GM19467 (cell line): ENCODE measurements at regions not wholly inside any gene's neighbourhood (a gene's known extent, or its start where the extent isn't known, plus 50 kb on each side); places are given as distances from the start of the nearest gene placed in this dataset.

Source experiments
- ATAC-seq: cut with Tn5 transposase; IDR thresholded peaks from one replicate; pipeline ENCODE4 v1.9.1; 2021; ENCODE audit warnings: mild to moderate bottlenecking, moderate library complexity; ENCODE audit not compliant: unreplicated experiment

DNA sequence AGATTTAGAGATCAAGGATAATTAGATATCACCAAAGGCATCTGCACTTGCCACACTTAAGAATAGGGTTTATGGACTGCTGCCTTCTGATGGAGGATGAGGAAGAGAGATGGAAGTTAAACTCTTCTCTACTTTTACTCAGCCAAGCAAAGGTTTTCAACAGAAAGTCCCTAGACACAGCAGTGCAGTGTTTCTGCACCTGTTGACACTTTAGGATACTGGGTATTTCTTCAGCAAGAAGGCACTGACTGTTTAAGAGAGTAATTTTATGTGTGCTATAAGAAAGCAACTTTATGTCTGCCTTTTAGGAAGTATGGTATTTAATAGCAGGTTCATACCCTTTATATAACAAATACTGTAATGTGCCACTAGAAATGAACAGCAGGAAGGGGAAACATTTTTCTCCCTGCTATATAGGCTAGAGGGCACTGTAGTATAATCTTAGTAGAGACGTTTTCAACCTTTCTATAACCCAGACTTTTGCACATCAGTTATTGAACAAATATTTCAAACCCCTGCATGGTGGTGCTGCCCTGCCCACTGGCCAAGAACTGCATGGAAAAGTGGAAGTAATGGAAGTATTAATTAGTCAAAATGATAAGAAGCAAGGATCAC is 225.0 kb upstream of the GRIP1 start:
- ATAC-seq, result no peak

DNA sequence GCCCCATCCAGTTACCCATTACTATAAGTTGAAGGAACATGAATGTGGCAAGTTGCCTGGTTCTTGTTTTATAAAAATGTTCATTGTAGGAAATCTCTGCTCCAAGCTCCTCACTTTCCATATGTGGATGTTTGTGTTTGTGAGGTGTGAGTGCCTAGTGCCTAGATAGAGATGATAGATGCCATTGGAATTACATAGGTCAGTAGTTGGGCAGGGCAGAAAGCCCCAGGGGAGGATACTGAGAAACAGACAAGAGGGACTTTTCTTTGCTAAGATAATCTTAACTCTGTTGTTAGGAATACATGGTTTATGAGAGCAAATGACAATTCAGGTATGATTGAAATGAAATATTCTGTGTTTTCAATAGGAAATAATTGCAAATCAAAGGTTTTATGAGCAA is 226.3 kb upstream of the GRIP1 start:
- no peak for ATAC-seq

DNA sequence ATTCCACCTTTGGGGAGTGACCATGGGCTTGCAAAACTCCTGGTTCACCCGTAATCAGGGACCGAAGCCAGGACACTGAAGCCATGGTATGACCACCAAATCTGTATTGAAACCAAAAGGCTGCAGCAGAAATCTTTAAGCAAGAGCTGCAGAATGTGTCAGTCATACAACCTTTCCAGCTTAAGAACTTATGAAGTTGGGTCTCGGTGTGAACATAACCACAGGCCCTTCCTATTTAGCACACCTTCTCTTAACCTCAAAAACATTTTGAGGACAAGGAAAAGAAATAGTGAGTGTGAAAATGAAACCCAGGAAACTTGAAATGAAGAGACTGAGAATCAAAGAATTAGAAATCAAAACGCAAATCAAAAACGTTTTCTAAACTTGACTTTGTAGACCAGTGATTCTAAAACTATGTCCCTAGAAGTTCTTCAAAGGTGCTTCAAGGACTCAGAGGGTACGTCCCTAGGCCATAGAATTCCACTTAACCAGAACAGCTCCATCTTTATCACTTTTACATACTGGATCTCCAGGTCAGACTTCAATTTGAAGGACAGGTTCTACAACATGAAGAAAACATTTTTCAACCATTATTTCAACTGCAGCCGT is 231.6 kb upstream of the GRIP1 start:
- ATAC-seq, result no peak

DNA sequence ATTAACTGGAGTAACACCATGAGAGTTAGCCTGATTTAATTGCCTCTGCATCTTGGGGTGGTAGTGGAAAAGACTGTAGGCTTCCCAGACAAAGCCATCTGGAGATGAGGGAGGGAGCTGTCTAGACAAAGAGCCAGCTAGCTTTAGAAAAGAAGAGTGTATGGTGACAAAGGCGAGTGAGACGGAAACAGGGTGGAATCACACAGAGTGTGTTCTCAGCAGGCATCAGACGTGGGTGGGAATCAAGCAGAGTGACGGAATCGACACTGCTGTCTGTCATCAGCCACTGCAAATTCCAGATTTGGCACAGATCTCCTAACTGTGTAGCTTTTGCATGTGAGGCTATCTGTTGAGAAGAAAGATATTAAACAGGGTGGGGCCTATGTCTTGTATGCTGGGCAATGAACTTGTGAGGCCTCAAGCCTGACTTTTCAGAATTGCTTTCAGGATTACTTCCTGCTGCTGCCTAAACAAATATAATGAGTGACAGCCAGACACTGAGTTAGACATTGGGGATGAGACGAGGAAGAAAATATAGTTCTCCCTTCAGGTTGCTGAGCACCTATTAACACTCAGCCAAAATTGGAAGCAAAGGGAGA is 236.5 kb upstream of the GRIP1 start:
- ATAC-seq, result no peak

DNA sequence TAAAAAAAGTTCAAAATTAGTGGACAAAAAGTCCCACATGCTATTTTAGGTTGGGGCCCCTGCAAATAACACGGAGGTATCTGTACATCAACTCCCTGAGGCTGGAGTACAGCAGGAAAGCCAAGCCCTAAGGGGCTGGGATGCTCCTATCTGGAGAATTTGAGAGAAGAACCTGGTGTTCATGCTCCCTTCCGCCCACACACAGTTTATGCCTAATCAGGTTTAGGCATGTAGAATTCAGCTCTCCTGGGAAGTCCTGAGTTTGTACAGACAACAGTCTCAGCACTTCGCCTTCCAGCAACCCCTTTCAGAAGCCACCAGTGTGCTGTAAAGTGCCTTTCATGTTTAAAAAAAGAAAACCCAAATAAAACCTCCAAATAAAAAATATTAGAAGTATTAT is 237.3 kb upstream of the GRIP1 start:
- no peak for ATAC-seq

DNA sequence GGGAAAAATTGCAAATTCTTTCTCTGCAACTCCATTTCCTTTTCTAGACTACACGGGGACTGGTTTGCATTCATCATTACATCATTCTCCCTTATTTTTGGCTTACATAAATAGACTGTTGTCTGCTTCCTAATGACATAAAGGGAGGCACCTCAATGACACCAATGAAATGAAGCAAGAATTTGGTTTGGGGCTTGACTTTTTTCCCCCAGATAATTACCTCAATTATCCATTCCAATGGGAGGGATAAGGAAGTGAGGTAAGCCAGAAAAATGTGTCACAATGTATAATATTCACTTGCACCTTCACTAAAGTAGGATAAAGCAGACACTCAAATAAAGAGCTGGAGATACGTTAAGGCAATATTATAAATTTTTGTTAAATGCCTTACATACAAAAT is 240.6 kb upstream of the GRIP1 start:
- ATAC-seq, result no peak

DNA sequence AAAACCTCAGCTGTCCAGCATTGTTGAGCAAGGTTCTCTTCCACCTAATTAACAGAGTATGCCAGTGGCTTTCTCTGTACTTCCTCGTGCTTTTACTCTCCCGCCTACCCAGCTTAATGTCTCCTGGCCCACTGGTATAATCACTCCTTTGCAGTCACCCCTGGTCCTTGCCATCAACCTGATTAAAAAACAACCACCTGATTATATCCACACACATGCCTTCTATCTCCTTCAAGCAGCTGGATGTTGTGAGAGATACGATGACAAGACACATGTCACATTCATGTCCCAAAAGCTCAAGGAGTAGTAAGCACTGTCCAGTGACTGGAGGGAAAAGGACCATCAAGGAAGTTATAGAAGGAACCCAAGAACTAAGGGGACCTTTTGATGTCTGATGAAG is 241.3 kb upstream of the GRIP1 start:
- ATAC-seq, result no peak

DNA sequence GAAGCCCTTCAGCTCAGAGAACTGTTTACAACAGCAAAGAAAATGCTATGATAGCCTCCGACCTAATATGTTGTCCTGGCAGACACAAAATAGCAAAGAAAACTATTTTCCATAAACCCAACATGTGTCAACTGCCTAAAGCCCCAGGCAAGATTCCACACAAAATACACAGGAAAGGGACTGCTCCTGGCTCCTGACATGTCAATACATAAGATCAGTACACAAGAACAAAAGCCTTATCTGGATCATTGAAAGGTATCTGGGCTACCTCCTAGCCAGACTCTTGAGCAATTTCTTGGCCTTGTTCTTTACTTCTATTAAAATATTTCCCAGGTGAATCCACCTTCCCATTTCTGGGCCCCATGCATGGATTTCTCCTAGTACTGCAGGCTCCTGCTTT is 242.3 kb upstream of the GRIP1 start:
- ATAC-seq, result no peak

DNA sequence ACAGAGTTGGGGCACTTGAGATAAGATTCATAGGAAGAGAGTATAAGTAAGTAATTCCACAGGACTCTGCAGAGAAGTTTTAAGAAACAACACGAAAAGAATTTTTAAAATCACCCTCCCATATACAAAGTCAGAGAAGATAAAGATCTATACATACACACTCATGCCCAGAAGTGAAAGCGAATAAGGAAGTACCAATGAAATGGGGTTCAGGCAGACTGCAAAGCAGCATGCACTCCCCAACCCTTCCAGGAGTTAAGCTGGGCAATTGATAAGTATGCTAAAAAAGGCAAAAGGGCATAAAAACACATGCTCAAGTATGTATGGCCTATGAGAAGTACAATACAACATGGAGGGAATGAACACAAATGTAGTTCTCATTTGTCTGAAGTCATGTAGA is 246.2 kb upstream of the GRIP1 start:
- no peak for ATAC-seq

DNA sequence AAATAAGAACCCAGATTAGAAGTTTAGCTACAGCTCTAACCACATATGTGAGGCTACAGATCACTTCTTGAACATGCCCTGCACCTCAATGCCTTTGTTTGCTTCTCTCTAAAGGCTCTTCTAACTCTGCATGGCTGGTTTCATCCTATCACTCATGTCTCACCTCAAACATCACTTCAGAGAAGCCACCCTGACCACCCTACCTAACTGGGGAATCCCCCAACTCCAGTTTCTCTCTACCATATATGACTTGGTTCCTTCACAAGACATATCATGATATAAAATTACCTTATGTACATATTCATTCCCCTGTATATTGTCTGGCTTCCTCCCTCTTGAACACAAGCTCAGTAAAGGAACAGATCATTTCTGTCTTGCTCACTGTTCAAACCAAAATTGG is 250.2 kb upstream of the GRIP1 start:
- ATAC-seq, result no peak

DNA sequence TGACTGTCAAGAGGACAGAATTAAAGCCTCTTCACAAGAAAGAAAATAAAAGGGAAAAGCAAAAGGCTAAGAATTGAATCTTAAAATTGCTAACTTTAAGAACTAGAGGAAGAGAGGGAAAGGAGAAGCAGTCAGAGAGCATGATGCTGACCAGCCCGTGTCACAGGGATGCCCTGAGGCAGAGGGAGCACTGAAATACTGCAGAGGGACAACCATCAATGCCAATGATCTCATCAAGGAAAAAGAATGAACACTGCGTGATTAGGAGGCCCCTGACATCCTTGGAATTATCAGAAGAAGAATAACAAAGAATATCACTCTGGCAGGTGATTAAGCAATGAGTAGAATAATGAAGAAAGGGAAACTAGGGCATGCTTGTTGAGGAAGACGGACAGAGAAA is 252.2 kb upstream of the GRIP1 start:
- no peak for ATAC-seq

DNA sequence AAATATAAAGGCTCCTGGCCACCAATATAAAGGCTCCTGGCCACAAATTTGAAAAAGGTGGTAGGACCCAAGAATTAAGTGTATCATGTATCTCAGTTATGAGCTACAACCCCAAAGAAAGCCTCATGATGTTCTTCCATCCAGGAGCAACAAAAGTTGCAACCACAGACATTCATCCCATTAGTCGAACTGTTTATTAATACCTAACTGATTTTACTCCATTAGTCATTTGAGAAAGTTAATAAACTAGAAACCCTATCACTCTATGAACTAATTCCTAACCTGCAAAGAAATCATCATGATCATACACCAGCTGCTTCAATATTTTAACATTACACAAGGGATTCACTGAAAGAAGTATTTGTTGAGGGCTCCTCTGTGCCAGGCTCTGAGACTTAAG is 253.2 kb upstream of the GRIP1 start:
- ATAC-seq, result no peak

DNA sequence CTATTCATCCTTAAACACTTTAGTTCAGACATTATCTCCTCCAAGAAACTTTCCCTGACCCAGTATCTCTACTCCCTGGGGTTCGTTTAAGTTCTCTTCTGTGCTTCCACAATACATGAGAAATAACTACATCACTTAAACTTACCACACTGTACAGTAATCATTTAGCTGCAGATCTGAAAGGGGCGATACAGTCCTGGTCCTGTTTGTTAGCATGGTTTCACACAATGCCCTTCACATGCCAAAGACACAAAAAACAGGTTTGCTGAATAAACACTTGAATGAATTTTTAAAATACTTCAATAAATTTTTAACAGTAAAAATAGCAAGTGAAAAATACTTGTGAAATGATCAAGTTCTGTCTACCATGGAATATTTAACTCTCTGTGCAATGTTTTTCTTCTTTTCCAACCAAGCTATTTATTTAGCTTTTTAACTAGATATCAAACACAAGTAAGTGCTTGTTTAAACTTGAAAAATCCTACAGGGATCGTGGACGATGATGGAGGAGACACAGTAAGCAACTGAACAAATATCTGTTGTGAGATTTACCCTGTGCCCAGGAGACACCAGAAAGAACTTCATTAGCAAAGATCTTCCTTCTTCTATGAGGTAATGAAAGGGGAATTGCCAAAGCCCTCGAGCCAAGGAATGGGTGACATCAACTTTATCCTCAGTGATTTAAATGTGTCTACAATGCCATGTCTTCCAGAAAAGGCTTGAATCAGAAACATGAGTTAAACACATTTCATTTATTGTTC is 255.6 kb upstream of the GRIP1 start:
- ATAC-seq, result no peak

DNA sequence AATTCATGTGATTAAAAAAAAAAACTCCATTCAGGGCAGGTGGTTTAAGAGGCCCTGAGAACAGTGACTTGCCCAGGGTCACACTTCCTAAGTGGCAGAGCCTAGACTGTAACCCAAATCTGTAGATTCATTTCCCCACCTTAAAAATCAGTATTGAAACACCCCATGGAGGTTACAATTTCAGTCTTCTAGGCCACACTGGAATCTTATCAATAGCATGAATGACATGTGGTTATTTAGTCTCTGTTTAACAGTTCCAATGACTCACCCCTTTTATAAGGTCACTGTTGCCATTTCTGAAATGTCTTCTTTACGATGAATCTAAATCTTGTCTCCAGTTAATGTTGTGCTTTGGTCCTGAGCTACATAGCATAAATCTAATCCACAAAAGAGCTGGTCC is 262.3 kb upstream of the GRIP1 start:
- ATAC-seq, result no peak

DNA sequence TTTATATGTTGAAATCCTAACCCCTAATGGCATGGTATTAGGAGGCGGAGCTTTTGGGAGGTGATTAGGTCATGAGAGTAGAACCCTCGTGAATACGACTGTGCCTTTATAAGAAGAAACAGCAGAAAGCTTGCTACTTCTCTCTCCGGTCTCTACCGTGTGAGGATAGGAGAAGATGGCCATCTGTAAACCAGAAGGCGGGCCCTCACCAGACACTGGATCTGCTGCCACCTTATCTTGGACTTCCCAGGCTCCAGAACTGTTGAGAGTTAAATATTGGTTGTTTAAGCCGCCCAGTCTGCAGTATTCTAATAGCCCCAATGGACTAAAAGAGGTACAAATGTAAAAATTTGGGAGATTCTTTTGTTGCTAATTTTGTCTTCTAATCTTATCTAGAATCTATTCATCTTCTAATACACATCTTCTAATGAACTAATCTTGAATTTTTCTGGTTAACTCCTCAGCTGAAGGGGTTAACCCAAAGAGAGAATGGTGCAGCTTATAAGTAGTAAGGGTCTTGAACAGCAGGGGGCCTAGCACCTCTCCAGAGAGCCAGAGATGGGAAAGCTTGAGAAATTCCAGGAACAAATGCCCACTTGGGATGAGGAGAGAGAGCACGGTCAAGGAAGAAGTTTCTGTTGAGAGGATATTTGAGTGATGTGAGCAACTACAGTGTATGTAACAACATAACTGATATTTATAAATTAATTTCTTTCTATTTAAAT is 264.0 kb upstream of the GRIP1 start:
- no peak for ATAC-seq

DNA sequence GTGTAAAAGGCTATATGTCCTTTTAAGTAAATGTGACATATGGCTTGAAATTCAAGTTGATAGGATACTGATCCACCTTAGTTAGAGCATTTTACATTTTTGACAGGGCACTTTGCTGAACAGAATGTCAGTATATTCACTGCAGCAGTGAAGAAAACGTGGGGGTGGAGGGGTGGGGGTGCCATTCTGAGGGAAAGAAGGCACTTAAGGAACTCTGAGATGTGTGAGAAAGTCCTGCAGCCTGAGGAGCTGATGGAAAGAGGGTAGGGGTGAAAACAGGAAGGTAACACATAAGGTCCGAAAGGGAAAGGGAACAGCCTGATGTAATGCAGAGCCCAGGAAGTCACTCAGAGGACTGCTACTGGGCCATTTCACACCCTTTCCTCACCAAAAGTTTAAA is 265.5 kb upstream of the GRIP1 start:
- ATAC-seq, result no peak

DNA sequence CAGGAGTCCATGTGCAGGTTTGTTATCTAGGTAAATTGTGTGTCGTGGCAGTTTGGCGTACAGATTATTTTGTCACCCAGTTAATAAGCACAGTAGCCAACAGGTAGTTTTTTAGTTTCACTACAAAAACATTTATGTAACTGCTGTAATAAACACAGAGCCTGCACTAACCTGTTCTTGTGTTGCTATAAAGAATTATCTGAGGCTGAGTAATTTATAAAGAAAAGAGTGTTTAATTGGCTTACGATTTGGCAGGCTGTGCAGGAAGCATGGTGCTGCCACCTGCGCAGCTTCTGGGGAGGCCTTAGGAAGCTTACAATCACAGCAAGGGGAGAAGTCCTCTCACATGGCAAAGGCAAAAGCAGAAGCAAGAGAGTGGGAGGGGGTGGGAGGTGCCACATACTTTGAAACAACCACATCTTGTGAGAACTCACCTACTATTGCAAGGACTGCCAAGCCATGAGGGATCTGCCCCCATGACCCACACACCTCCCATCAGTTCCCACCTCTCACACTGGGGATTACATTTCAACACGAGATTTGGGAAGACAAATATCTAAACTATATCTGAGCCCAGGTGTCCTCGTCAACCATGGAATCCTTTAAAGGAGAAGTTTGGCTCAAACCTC is 266.4 kb upstream of the GRIP1 start:
- ATAC-seq, result no peak

DNA sequence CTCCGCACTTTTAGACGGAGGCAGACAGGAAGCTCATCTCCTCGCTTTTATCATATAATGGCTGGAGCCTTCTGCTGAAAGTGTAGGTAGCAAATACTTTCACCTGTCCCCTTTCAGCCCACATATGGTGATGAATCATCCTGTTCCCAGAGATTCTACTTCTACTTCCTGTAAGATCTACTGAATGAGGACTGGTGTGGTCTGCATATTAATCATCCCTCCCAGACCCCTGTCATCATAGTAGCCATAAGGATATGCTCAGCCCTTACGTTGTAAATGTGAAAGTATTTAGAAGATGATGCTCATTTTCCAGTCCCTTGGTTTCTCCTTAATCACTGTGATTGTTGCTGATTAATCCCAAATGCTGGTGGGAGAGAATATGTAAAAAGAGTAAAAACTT is 268.2 kb upstream of the GRIP1 start:
- ATAC-seq, result no peak

DNA sequence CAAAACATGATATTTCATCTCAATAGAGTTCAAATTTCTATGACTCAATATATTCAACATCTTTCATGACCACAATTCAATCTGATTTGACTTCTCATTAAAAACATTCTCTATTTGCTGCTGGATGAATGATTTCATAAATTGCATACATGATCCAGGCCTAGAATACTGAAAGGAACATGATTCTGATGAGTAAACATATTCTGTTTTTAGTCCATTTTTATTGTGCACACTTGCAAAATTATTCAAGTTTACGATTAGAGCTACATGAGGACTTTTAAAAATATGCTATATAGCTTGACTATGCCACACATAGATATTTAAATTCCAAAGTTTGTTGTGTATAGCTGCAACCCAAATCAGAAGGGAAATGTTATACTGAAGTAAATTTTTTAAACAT is 273.8 kb upstream of the GRIP1 start:
- ATAC-seq, result no peak

DNA sequence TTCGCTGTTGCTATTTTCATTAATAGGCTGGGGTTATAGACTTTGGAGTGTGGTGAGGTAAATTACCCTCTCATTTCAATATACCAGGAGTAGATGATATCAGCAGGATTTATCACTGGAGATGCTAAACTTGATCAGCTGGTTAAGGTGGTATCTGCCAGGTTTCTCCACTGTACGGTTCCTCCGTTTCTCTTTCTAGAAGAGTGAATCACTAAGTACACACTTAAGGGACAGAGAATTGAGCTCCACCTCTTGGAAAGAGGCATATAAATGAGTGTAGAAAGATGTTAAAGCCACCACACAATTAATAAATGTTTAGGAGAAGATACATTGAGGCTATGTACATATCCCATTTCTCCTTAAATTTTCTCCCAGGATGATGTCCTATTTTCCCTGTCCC is 277.4 kb upstream of the GRIP1 start:
- ATAC-seq, result no peak

DNA sequence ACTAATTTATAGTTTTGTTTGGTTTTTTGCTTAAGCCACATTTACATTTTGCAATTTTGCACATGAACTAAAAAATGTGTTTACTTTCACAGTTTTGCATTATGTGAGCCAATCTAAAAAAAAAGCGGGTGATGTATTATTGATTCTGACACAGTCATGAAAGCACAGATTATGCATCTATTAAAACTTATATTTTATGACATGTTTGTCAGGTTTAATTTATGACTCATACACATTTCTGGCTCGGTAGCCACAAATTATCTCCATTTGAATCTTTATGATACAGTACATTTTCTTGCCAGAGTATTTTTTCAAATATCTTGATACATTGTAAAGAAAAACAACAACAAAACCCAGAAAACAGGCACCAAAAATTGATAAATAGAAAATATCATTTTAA is 280.4 kb upstream of the GRIP1 start:
- ATAC-seq, result no peak
